HUES6 (cell line): ENCODE measurements at regions not wholly inside any gene's neighbourhood (a gene's known extent, or its start where the extent isn't known, plus 50 kb on each side); places are given as distances from the start of the nearest gene placed in this dataset.
"Not testable (repeated sequence)": the region's sequence is repeated elsewhere in the genome, so short reads cannot be mapped to it uniquely, and the experiment has no call there.

Experiments
- H3K27ac ChIP-seq: 2 replicates; pipeline ENCODE4 v1.7.0; 2013; ENCODE audit warnings: low read depth, mild to moderate bottlenecking, low read length, inconsistent platforms
- H3K27me3 ChIP-seq: 2 replicates; pipeline ENCODE4 v1.6.1; 2013; ENCODE audit warnings: low read length; ENCODE audit not compliant: control insufficient read depth, insufficient read depth
- H3K36me3 ChIP-seq: 2 replicates; pipeline ENCODE4 v1.6.1; 2013; ENCODE audit warnings: low read length; ENCODE audit not compliant: control insufficient read depth, insufficient read depth
- H3K4me1 ChIP-seq: 2 replicates; pipeline ENCODE4 v1.6.1; 2013; ENCODE audit warnings: low read length; ENCODE audit not compliant: control insufficient read depth, insufficient read depth
- H3K4me3 ChIP-seq: 2 replicates; pipeline ENCODE4 v1.5.1; 2013; ENCODE audit warnings: low read depth, low read length
- H3K9ac ChIP-seq: one replicate; pipeline ENCODE4 v1.6.1; 2013; ENCODE audit warnings: mild to moderate bottlenecking, low read length
- H3K9me3 ChIP-seq: 2 replicates; pipeline ENCODE4 v1.6.1; 2013; ENCODE audit warnings: low read depth, low read length; ENCODE audit not compliant: control insufficient read depth, insufficient read depth

- not testable (repeated sequence) for H3K36me3 ChIP-seq, H3K27ac ChIP-seq
Observed at GRCh38 chr10:46816126-46816525, 95.1 kb upstream of the PTPN20 start.

GRCh38 chr10:46840393-46841050 is 70.7 kb upstream of the PTPN20 start:
- H3K9me3 ChIP-seq, H3K27me3 ChIP-seq, H3K4me1 ChIP-seq, H3K9ac ChIP-seq, H3K27ac ChIP-seq, H3K4me3 ChIP-seq, H3K36me3 ChIP-seq: not testable (repeated sequence)

More at GRCh38 chr10:46816126-46816525, 95.1 kb upstream of the PTPN20 start:
- H3K27me3 ChIP-seq, H3K9ac ChIP-seq, H3K9me3 ChIP-seq, H3K4me1 ChIP-seq, H3K4me3 ChIP-seq: not testable (repeated sequence)

GRCh38 chr10:46841051-46841593 is 70.1 kb upstream of the PTPN20 start:
- H3K27me3 ChIP-seq, H3K9ac ChIP-seq, H3K27ac ChIP-seq, H3K9me3 ChIP-seq, H3K4me3 ChIP-seq, H3K36me3 ChIP-seq, H3K4me1 ChIP-seq: not testable (repeated sequence)

GRCh38 chr10:46845194-46845593 is 66.0 kb upstream of the PTPN20 start:
- H3K9me3 ChIP-seq, H3K4me3 ChIP-seq, H3K4me1 ChIP-seq, H3K27ac ChIP-seq, H3K36me3 ChIP-seq, H3K27me3 ChIP-seq, H3K9ac ChIP-seq: not testable (repeated sequence)

- H3K27me3 ChIP-seq: not testable (repeated sequence)
Observed at GRCh38 chr10:46845640-46846039, 65.6 kb upstream of the PTPN20 start.

GRCh38 chr10:46860753-46861152 is 50.5 kb upstream of the PTPN20 start:
- not testable (repeated sequence) for H3K9me3 ChIP-seq, H3K36me3 ChIP-seq, H3K27me3 ChIP-seq, H3K4me1 ChIP-seq, H3K27ac ChIP-seq, H3K9ac ChIP-seq, H3K4me3 ChIP-seq

More at GRCh38 chr10:46845640-46846039, 65.6 kb upstream of the PTPN20 start:
- H3K9ac ChIP-seq, H3K9me3 ChIP-seq, H3K36me3 ChIP-seq, H3K4me3 ChIP-seq, H3K27ac ChIP-seq, H3K4me1 ChIP-seq: not testable (repeated sequence)
